Activated B cell treated with CpG ODN at 0.5 μM for 24 hours (primary cell): ENCODE measurements at regions not wholly inside any gene's neighbourhood (a gene's known extent, or its start where the extent isn't known, plus 50 kb on each side); places are given as distances from the start of the nearest gene placed in this dataset.

ENCODE experiments used
- ATAC-seq: fragments of 200-7000 bp; cut with Tn5 transposase; one replicate; pipeline ENCODE4 v1.10.0; 2021; ENCODE audit warnings: low read depth, mild to moderate bottlenecking, moderate library complexity
- CTCF ChIA-PET: fragments of 350-600 bp; sonication (Branson Sonifier 250); formaldehyde crosslinking; loops from one replicate; lab custom pipeline; 2021; ENCODE audit warnings: antibody characterized with exemption; lab: Charles Lee
- POLR2A ChIA-PET: fragments of 350-600 bp; sonication (Branson Sonifier 250); formaldehyde crosslinking; loops from one replicate; lab custom pipeline; 2021; ENCODE audit warnings: antibody characterized with exemption; lab: Charles Lee
- DNase-seq: peaks from one replicate; pipeline ENCODE4 v3.0.0; 2022
- H3K27ac Mint-ChIP-seq: one replicate; pipeline ENCODE4 v1.8.0; 2020; ENCODE audit warnings: mixed read lengths
- H3K27me3 Mint-ChIP-seq: one replicate; pipeline ENCODE4 v1.8.0; 2021; ENCODE audit warnings: mixed read lengths
- H3K36me3 Mint-ChIP-seq: one replicate; pipeline ENCODE4 v1.8.0; 2021; ENCODE audit warnings: low read depth, mixed read lengths
- H3K4me1 Mint-ChIP-seq: one replicate; pipeline ENCODE4 v1.8.0; 2021; ENCODE audit warnings: mixed read lengths
- H3K4me3 Mint-ChIP-seq: one replicate; pipeline ENCODE4 v1.8.0; 2020; ENCODE audit warnings: mild to moderate bottlenecking, mixed read lengths
- H3K9me3 Mint-ChIP-seq: one replicate; pipeline ENCODE4 v1.8.0; 2020; ENCODE audit warnings: mixed read lengths
- CTCF ChIP-seq: fragments of 200-600 bp; IDR thresholded peaks from one replicate; pipeline ENCODE4 v1.8.0; 2022; ENCODE audit warnings: antibody characterized with exemption, mild to moderate bottlenecking
- intact Hi-C: fragments of 100-400 bp; cut with micrococcal nuclease; formaldehyde crosslinking; loops from one replicate; pipeline ENCODE4 v1.15.1; 2024

DNA sequence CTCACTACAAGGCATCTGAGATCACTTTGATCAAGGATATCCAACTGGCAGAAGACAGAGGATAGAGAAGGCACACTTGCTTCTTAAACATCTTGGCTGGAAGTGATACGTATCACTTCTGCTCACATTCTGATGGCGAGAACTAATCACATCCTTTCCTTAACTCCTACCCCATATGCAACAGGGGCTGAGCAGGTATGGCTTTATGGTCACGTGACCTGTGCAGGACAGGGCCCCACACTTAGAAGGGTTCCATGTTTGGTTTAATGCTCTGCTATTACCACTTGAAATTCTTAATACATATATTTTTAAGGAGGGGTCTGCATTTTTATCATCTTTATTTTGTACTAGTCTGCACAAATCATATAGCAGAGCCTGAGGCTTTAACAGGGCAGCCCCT lies 177.3 kb downstream of the SLC15A5 start:
- DNase-seq (no peak), ATAC-seq (no peak)
- no peaks in the 10 kb centered on the region for H3K36me3 Mint-ChIP-seq
- H3K4me1 Mint-ChIP-seq = no peaks in the 10 kb centered on the region
- POLR2A ChIA-PET = no interaction called here
- no peak overlapping the region for H3K4me3 Mint-ChIP-seq
- H3K9me3 Mint-ChIP-seq = peaks cover 19% of the 10 kb centered on the region
- CTCF ChIA-PET = no interaction called here
- no peak overlapping the region for H3K27ac Mint-ChIP-seq
- no peaks in the 10 kb centered on the region for H3K27me3 Mint-ChIP-seq
- TF ChIP-seq CTCF = no peak
- intact Hi-C loops = no loop called here

GRCh38 chr12:16096273-16096849 lies 181.1 kb downstream of the SLC15A5 start:
- no peaks in the 10 kb centered on the region for H3K4me1 Mint-ChIP-seq
- H3K4me3 Mint-ChIP-seq = no peak overlapping the region
- H3K36me3 Mint-ChIP-seq = no peaks in the 10 kb centered on the region
- ChIA-PET CTCF (no interaction called here), POLR2A (interaction anchor here (0.7 kb wide), 1 partner anchor 14 kb away, joined by 4 read pairs; no protein-coding TSS in a partner anchor)
- no peak overlapping the region for H3K27ac Mint-ChIP-seq
- intact Hi-C loops = no loop called here
- TF ChIP-seq CTCF = no peak
- no peak for ATAC-seq
- peaks cover 4% of the 10 kb centered on the region for H3K9me3 Mint-ChIP-seq
- no peak for DNase-seq
- H3K27me3 Mint-ChIP-seq = no peaks in the 10 kb centered on the region

DNA sequence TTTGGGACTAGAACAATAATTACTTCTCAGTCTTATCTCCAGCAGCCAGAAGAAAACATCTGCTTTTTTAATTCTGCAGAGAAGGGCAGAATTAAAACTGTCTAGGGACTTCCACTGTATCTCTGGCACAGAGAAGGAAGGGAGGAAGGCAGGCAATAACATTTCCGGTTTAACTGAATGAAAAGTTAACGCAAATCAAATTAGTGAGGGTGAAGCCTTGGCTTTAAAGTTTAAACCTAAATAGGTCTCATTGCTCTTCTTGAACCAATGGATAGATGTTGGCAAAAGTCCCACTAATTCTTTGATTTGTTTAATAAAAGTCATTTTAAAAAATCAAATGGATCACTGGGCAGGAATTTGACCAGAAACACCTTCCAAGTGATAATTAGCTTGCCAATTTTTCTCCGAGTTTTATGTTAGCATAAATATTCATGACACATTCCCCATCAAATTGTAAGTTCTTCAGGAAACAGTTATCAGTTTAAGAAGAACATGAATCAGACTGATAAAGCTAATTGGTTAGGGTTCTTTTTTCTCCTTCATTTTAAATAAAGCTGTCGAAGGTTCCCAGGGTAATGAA lies 181.9 kb downstream of the SLC15A5 start:
- H3K4me3 Mint-ChIP-seq = no peak overlapping the region
- ChIA-PET CTCF (no interaction called here), POLR2A (no interaction called here)
- no peak for TF ChIP-seq CTCF
- intact Hi-C loops = no loop called here
- H3K27ac Mint-ChIP-seq = no peak overlapping the region
- no peaks in the 10 kb centered on the region for H3K4me1 Mint-ChIP-seq
- H3K27me3 Mint-ChIP-seq = no peaks in the 10 kb centered on the region
- DNase-seq = no peak
- no peak for ATAC-seq
- no peaks in the 10 kb centered on the region for H3K36me3 Mint-ChIP-seq
- H3K9me3 Mint-ChIP-seq = peaks cover 8% of the 10 kb centered on the region

DNA sequence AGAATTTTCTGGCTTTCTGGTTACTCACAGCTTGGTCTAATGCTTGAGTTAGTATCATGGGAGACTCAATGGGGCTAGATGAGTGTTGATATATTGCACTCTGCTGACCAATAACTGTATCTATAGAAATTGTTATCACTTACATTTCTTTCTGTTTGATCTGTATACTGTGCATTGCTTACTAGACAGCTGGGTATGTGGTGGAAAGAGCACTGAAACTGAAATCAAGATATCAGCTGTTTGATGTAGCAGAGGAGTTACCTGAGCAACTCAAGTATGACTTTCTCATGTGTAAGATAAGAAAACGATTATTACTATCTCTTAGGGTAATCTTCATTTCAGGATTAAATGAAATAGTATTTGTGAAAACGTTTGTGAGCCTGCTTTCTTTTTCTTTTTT lies 183.0 kb downstream of the SLC15A5 start:
- Mint-ChIP-seq H3K27ac (no peak overlapping the region), H3K27me3 (no peaks in the 10 kb centered on the region), H3K9me3 (peaks cover 8% of the 10 kb centered on the region), H3K36me3 (no peaks in the 10 kb centered on the region), H3K4me1 (no peaks in the 10 kb centered on the region), H3K4me3 (no peak overlapping the region)
- ATAC-seq (no peak), DNase-seq (no peak)
- intact Hi-C loops = no loop called here
- POLR2A ChIA-PET = no interaction called here
- CTCF ChIA-PET = no interaction called here
- TF ChIP-seq CTCF = no peak

GRCh38 chr12:16093825-16094224 lies 182.7 kb downstream of the DERA start:
- DNase-seq (no peak), ATAC-seq (no peak)

More at GRCh38 chr12:16093825-16094224, 182.7 kb downstream of the DERA start:
- no peaks in the 10 kb centered on the region for H3K36me3 Mint-ChIP-seq
- no peak for TF ChIP-seq CTCF
- no peaks in the 10 kb centered on the region for H3K27me3 Mint-ChIP-seq
- no peak overlapping the region for H3K27ac Mint-ChIP-seq
- H3K9me3 Mint-ChIP-seq = peaks cover 8% of the 10 kb centered on the region
- POLR2A ChIA-PET = no interaction called here
- intact Hi-C loops = no loop called here
- H3K4me3 Mint-ChIP-seq = no peak overlapping the region
- CTCF ChIA-PET = no interaction called here
- H3K4me1 Mint-ChIP-seq = no peaks in the 10 kb centered on the region
